Endothelial cell of umbilical vein (primary cell): ENCODE measurements at regions not wholly inside any gene's neighbourhood (a gene's known extent, or its start where the extent isn't known, plus 50 kb on each side); places are given as distances from the start of the nearest gene placed in this dataset.

Experiments used
- BruUV-seq: library from RNA; stranded (reverse); fragments of 400-500 nt; replicated peaks from 2 replicates; lab custom pipeline; 2021; lab: Mats Ljungman, UMichigan
- CTCF ChIA-PET: fragments of 300-600, 350-600 bp; sonication (Branson Sonifier 250); formaldehyde crosslinking; loops from one replicate; lab custom pipeline; 2021; ENCODE audit warnings: antibody characterized with exemption, inconsistent platforms; lab: Charles Lee
- POLR2A ChIA-PET: fragments of 300-600, 350-600 bp; sonication (Branson Sonifier 250); formaldehyde crosslinking; loops from one replicate; lab custom pipeline; 2021; ENCODE audit warnings: antibody characterized with exemption, inconsistent platforms; lab: Charles Lee
- DNase-seq: peaks from one replicate; pipeline ENCODE4 v3.0.0-alpha.2; 2011; ENCODE audit warnings: low read depth, low spot score
- FAIRE-seq: peaks from 2 replicates; lab custom pipeline; 2011; peaks lifted over from hg19 to GRCh38; lab: Jason Lieb, UNC
- H2AFZ ChIP-seq: 2 replicates; pipeline ENCODE4 v1.6.0; 2012; ENCODE audit warnings: low read depth, low read length, control low read depth, inconsistent platforms
- H3K27ac ChIP-seq: 2 replicates; pipeline ENCODE4 v1.5.1; 2011; ENCODE audit warnings: low read depth, mild to moderate bottlenecking, control low read depth, low read length, moderate library complexity; ENCODE audit not compliant: insufficient read depth
- H3K27me3 ChIP-seq, 2 experiments: 2 replicates each; pipeline versions ENCODE4 v1.6.0 to v1.6.1; 2011; ENCODE audit warnings: low read length in 2 of 2, mixed read lengths in 1 of 2; ENCODE audit not compliant: control insufficient read depth in 2 of 2, insufficient read depth in 2 of 2
- H3K36me3 ChIP-seq, 2 experiments: 2 replicates in 1 of 2; 3 replicates in 1 of 2; pipeline ENCODE4 v1.5.1; 2011; ENCODE audit warnings: low read length in 2 of 2, mild to moderate bottlenecking in 1 of 2, moderate library complexity in 1 of 2; ENCODE audit not compliant: control insufficient read depth in 2 of 2, insufficient read depth in 2 of 2; ENCODE audit errors: extremely low read depth in 1 of 2
- H3K4me1 ChIP-seq: 3 replicates; pipeline ENCODE4 v1.5.1; 2011; ENCODE audit warnings: mild to moderate bottlenecking, low read length; ENCODE audit not compliant: control insufficient read depth, insufficient read depth; ENCODE audit errors: extremely low read depth
- H3K4me2 ChIP-seq: 2 replicates; pipeline ENCODE4 v1.6.1; 2011; ENCODE audit warnings: low read length, control low read depth, mixed read lengths; ENCODE audit not compliant: insufficient read depth
- H3K4me3 ChIP-seq, 3 experiments: fragments of 200-600 bp in 1 of 3; sonication (generic), shearing (Covaris generic) in 1 of 3; replicated peaks in 1 of 3; 2 replicates each; pipeline ENCODE4 v1.5.1; 2011 to 2016; ENCODE audit warnings: control low read depth in 3 of 3, low read length in 3 of 3, mild to moderate bottlenecking in 2 of 3, inconsistent platforms in 1 of 3, low read depth in 1 of 3, moderate library complexity in 1 of 3; ENCODE audit not compliant: insufficient read depth in 1 of 3
- H3K79me2 ChIP-seq: 2 replicates; pipeline ENCODE4 v1.6.0; 2012; ENCODE audit warnings: low read length, inconsistent platforms; ENCODE audit not compliant: control insufficient read depth, insufficient read depth
- H3K9ac ChIP-seq: replicated peaks from 2 replicates; pipeline ENCODE3; 2011; ENCODE audit warnings: low read length, control low read depth; ENCODE audit not compliant: insufficient read depth; ENCODE audit errors: extremely low read depth
- H3K9me1 ChIP-seq: replicated peaks from 3 replicates; pipeline ENCODE4 v1.6.0; 2011; ENCODE audit warnings: mild to moderate bottlenecking, low read length; ENCODE audit not compliant: control insufficient read depth, insufficient read depth; ENCODE audit errors: extremely low read depth
- H3K9me3 ChIP-seq: replicated peaks from 2 replicates; pipeline ENCODE4 v1.5.1; 2012; ENCODE audit warnings: low read length, inconsistent platforms; ENCODE audit not compliant: control insufficient read depth, insufficient read depth
- H4K20me1 ChIP-seq: replicated peaks from 2 replicates; pipeline ENCODE3; 2011; ENCODE audit warnings: mild to moderate bottlenecking, low read length; ENCODE audit not compliant: control insufficient read depth, insufficient read depth; ENCODE audit errors: extremely low read depth
- CTCF ChIP-seq, 2 donors: IDR thresholded peaks; 1 replicate in 1 of 2; 2 replicates in 1 of 2; pipeline ENCODE4 v1.5.1; 2011; ENCODE audit warnings: low read length in 2 of 2, mild to moderate bottlenecking in 2 of 2, moderate library complexity in 2 of 2, control low read depth in 1 of 2, inconsistent platforms in 1 of 2, low read depth in 1 of 2; ENCODE audit not compliant: insufficient read depth in 1 of 2; ENCODE audit errors: extremely low read depth in 1 of 2
- EZH2 ChIP-seq: IDR thresholded peaks from 2 replicates; pipeline ENCODE4 v1.6.1; 2012; ENCODE audit warnings: borderline replicate concordance, low read depth, mild to moderate bottlenecking, moderate library complexity, low read length, inconsistent platforms; ENCODE audit not compliant: severe bottlenecking
- FOS ChIP-seq: IDR thresholded peaks from 2 replicates; pipeline ENCODE4 v1.6.1; 2011; ENCODE audit warnings: mild to moderate bottlenecking, low read length, moderate library complexity, borderline replicate concordance; ENCODE audit not compliant: insufficient read depth
- GATA2 ChIP-seq: IDR thresholded peaks from 2 replicates; pipeline ENCODE4 v1.7.0; 2011; ENCODE audit warnings: low read depth, mild to moderate bottlenecking, moderate library complexity, mixed read lengths, low read length; ENCODE audit not compliant: insufficient read length, insufficient read depth
- JUN ChIP-seq: IDR thresholded peaks from 2 replicates; pipeline ENCODE4 v1.6.1; 2011; ENCODE audit warnings: borderline replicate concordance, low read depth; ENCODE audit not compliant: insufficient read length, insufficient read depth
- MAX ChIP-seq: IDR thresholded peaks from 2 replicates; pipeline ENCODE4 v1.6.1; 2011; ENCODE audit not compliant: insufficient read depth, insufficient read length
- MYC ChIP-seq: IDR thresholded peaks from one replicate; pipeline ENCODE4 v1.6.1; 2011; ENCODE audit warnings: mild to moderate bottlenecking, low read depth, low read length
- POLR2A ChIP-seq: IDR thresholded peaks from 2 replicates; pipeline ENCODE4 v1.6.1; 2012; ENCODE audit warnings: low read depth, mild to moderate bottlenecking, control low read depth, low read length
- POLR2AphosphoS5 ChIP-seq: IDR thresholded peaks from 2 replicates; pipeline ENCODE4 v1.6.1; 2012; ENCODE audit warnings: low read depth, mild to moderate bottlenecking, control low read depth, low read length, moderate library complexity; ENCODE audit not compliant: insufficient read depth
- dilution Hi-C: fragments of 300-500 bp; cut with MboI; formaldehyde crosslinking; loops from one replicate; pipeline ENCODE4 v1.15.0; 2019; ENCODE audit warnings: low sequenced_read_pairs; ENCODE audit not compliant: extremely low pct_ligation_motif_present
- intact Hi-C: fragments of 100-400 bp; cut with micrococcal nuclease; formaldehyde crosslinking; loops from one replicate; pipeline ENCODE4 v1.10.0; 2022

- CTCF ChIA-PET = no interaction called here
- Histone ChIP-seq H2AFZ (no peak overlapping the region), H3K36me3 (no peaks in the 10 kb centered on the region), H3K9me3 (no peaks in the 10 kb centered on the region), H3K4me2 (no peak overlapping the region), H3K9ac (no peak overlapping the region), H4K20me1 (no peaks in the 10 kb centered on the region), H3K9me1 (no peaks in the 10 kb centered on the region), H3K79me2 (no peaks in the 10 kb centered on the region), H3K4me1 (no peaks in the 10 kb centered on the region), H3K27ac (no peak overlapping the region), H3K27me3 (no peaks in the 10 kb centered on the region), H3K4me3 (no peak overlapping the region)
- BruUV-seq = no TSS peak
- POLR2A ChIA-PET = no interaction called here
- FAIRE-seq (no peak), DNase-seq (no peak)
- TF ChIP-seq POLR2AphosphoS5 = no peak
- dilution Hi-C loops = no loop called here
- intact Hi-C loops = no loop called here
Observed at GRCh38 chrX:56125946-56126345, 106.2 kb upstream of the KLF8 start.

- intact Hi-C loops (no loop called here), dilution Hi-C loops (no loop called here)
- Histone ChIP-seq H3K36me3 (no peaks in the 10 kb centered on the region), H4K20me1 (no peaks in the 10 kb centered on the region), H3K4me2 (no peak overlapping the region), H2AFZ (no peak overlapping the region), H3K9me3 (no peaks in the 10 kb centered on the region), H3K4me3 (no peak overlapping the region), H3K79me2 (no peaks in the 10 kb centered on the region), H3K9me1 (no peaks in the 10 kb centered on the region), H3K27me3 (no peaks in the 10 kb centered on the region), H3K9ac (no peak overlapping the region), H3K27ac (no peak overlapping the region), H3K4me1 (no peaks in the 10 kb centered on the region)
- POLR2A ChIA-PET = no interaction called here
- FAIRE-seq (no peak), DNase-seq (no peak)
- no TSS peak for BruUV-seq
- CTCF ChIA-PET = no interaction called here
- no peak for TF ChIP-seq EZH2
- no peak for TF ChIP-seq MYC
- no peak for TF ChIP-seq POLR2AphosphoS5
- TF ChIP-seq POLR2A = no peak
- TF ChIP-seq FOS = no peak
- no peak for TF ChIP-seq MAX
- TF ChIP-seq CTCF (IDR thresholded peaks at IDR 0.05; ENCODE audit: extremely low read depth in 1 of 2, insufficient read depth in 1 of 2, low read depth in 1 of 2, low read length in 2 of 2) = no peak
- no peak for TF ChIP-seq JUN
- TF ChIP-seq GATA2 = no peak
Observed at GRCh38 chrX:56130031-56130430, 102.1 kb upstream of the KLF8 start.
